NB4 (cell line): ENCODE measurements at regions not wholly inside any gene's neighbourhood (a gene's known extent, or its start where the extent isn't known, plus 50 kb on each side); places are given as distances from the start of the nearest gene placed in this dataset.

ENCODE experiments used
- DNase-seq: peaks from one replicate; pipeline ENCODE4 v3.0.0; 2010; ENCODE audit warnings: low read depth
- H3K4me3 ChIP-seq: one replicate; pipeline ENCODE4 v1.5.1; 2011; ENCODE audit warnings: mild to moderate bottlenecking, low read depth, low read length, moderate library complexity
- CTCF ChIP-seq: IDR thresholded peaks from one replicate; pipeline ENCODE4 v1.5.1; 2012; ENCODE audit warnings: low read depth, low read length
- MAX ChIP-seq: IDR thresholded peaks from 2 replicates; pipeline ENCODE4 v1.6.1; 2011; ENCODE audit warnings: low read depth, low read length
- MYC ChIP-seq: IDR thresholded peaks from 2 replicates; pipeline ENCODE4 v1.6.1; 2011; ENCODE audit warnings: low read depth, low read length
- POLR2A ChIP-seq: IDR thresholded peaks from 2 replicates; pipeline ENCODE4 v1.6.1; 2011; ENCODE audit warnings: mild to moderate bottlenecking; ENCODE audit not compliant: insufficient read length; ENCODE audit errors: extremely low read depth

GRCh38 chr11:28877340-28877739, 769.2 kb downstream of the METTL15 start:
- TF ChIP-seq MYC = no peak
- TF ChIP-seq CTCF = no peak
- no peak for TF ChIP-seq MAX
- no peak for TF ChIP-seq POLR2A

DNA sequence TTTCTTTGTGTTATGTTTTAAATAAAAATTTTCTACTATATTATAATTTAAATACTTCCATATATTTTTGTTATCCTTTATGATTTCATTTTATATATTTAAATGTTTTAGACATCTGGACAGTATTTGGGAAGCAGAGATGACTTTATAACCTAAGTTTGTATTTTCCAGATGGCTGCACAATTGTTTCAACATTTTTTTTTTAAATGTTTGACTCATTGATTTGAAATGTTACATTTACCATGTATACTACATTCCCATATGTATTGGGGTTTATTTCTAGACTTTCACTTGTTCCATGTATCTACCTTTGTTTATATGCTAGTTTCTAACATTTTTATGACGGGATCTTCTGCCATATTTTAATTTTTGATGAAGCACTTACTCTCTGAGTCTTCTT, 766.5 kb downstream of the METTL15 start:
- no peak for DNase-seq
- TF ChIP-seq MAX = no peak
- no peak for TF ChIP-seq POLR2A
- no peak for TF ChIP-seq MYC
- TF ChIP-seq CTCF = no peak
- no peak overlapping the region for H3K4me3 ChIP-seq

More at GRCh38 chr11:28877340-28877739, 769.2 kb downstream of the METTL15 start:
- no peak overlapping the region for H3K4me3 ChIP-seq
- no peak for DNase-seq

GRCh38 chr11:28871090-28871489, 762.9 kb downstream of the METTL15 start:
- no peak overlapping the region for H3K4me3 ChIP-seq
- DNase-seq = no peak
- TF ChIP-seq CTCF (no peak), MAX (no peak), POLR2A (no peak), MYC (no peak)

DNA sequence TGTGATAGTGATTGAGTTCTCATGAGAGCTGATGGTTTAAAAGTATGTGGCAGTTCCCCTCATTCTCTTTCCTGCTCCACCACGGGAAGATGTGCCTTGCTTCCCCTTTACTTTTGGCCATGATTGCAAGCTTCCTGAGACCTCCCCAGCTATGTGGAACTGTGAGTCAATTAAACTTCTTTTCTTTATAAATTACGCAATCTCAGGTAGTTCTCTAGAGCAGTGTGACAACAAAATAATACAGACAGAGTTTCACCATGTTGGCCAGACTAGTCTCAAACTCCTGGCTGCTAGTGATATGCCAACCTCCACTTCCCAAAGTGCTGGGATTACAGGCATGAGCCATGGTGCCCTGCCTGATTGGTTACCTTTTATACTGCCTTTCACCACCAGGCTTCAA, 755.2 kb downstream of the METTL15 start:
- H3K4me3 ChIP-seq = no peak overlapping the region
- TF ChIP-seq CTCF = no peak
- TF ChIP-seq MAX = no peak
- no peak for TF ChIP-seq MYC
- TF ChIP-seq POLR2A = no peak
- no peak for DNase-seq

DNA sequence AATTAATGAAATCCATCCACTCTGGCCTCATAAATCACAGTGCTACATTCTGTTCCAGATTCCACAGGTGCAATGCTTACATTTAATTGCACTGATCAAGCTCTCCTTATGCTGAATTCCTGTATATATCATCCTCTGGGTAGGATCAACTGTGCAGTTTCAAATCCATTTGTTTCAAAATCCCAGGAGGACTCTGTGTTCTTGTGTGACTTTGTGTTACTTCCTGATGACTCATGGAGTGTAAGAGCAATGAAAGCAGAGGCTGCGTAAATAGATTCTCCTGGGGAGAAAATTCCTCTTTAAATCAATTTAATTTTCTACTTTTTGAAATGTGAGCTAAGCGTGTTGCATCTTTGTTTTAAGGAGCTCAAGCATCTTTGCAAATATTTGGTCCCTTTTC, 752.7 kb downstream of the METTL15 start:
- TF ChIP-seq MYC (no peak), POLR2A (no peak), CTCF (no peak), MAX (no peak)
- no peak overlapping the region for H3K4me3 ChIP-seq
- DNase-seq = peak; percentile 2

DNA sequence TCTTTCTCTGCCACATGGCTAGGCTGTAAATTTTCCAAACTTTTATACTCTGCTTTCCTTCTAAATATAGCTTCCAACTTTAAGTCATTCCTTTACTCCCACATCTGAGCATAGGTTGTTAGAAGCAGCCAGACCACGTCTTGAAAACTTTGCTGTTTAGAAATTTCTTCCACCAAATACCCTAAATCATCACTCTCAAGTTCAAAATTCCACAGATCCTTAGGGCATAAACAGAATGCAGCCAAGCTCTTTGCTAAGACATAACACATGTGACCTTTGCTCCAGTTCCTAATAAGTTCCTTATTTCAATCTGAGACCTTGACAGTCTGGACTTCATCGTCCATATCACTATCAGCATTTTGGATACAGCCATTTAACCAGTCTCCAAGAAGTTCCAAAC, 749.9 kb downstream of the METTL15 start:
- H3K4me3 ChIP-seq = no peak overlapping the region

More for the DNA sequence above, 749.9 kb downstream of the METTL15 start:
- no peak for TF ChIP-seq CTCF
- no peak for TF ChIP-seq MYC
- TF ChIP-seq POLR2A = no peak
- TF ChIP-seq MAX = no peak
- DNase-seq = no peak
